HL-60 (cell line): ENCODE measurements at regions not wholly inside any gene's neighbourhood (a gene's known extent, or its start where the extent isn't known, plus 50 kb on each side); places are given as distances from the start of the nearest gene placed in this dataset.

ENCODE experiments used
- DNase-seq, 2 experiments: peaks; one replicate each; pipeline ENCODE4 v3.0.0-alpha.2; 2010 to 2020; ENCODE audit warnings: low read depth in 1 of 2, low spot score in 1 of 2
- H3K27ac ChIP-seq: fragments of 250-450 bp; sonication (Bioruptor Pico); replicated peaks from 2 replicates; pipeline ENCODE4 v1.5.1; 2020; ENCODE audit warnings: mild to moderate bottlenecking, moderate library complexity
- H3K27me3 ChIP-seq: fragments of 250-450 bp; sonication (Bioruptor Pico); 2 replicates; pipeline ENCODE4 v1.5.1; 2021; ENCODE audit warnings: mild to moderate bottlenecking, moderate library complexity; ENCODE audit not compliant: insufficient read depth, poor library complexity, severe bottlenecking
- H3K4me3 ChIP-seq: replicated peaks from 2 replicates; pipeline ENCODE4 v1.5.1; 2011; ENCODE audit warnings: mild to moderate bottlenecking, control low read depth, low read length; ENCODE audit not compliant: insufficient read depth
- GABPA ChIP-seq: IDR thresholded peaks from 2 replicates; pipeline ENCODE4 v1.6.1; 2012; ENCODE audit warnings: low read depth
- POLR2AphosphoS5 ChIP-seq: IDR thresholded peaks from 2 replicates; pipeline ENCODE4 v1.6.1; 2012; ENCODE audit warnings: low read depth
- SPI1 ChIP-seq: IDR thresholded peaks from 2 replicates; pipeline ENCODE4 v1.6.1; 2012; ENCODE audit warnings: low read depth, mild to moderate bottlenecking, borderline replicate concordance
- TF ChIP-seq, protein P1 (sequence below): IDR thresholded peaks from 2 replicates; pipeline ENCODE4 v1.6.1; 2012; ENCODE audit warnings: low read depth; ENCODE audit not compliant: insufficient replicate concordance
- TF ChIP-seq, protein P2 (sequence below): IDR thresholded peaks from one replicate; pipeline ENCODE4 v1.5.1; 2011; ENCODE audit warnings: low read length, control low read depth, inconsistent platforms; ENCODE audit not compliant: insufficient read depth

DNA sequence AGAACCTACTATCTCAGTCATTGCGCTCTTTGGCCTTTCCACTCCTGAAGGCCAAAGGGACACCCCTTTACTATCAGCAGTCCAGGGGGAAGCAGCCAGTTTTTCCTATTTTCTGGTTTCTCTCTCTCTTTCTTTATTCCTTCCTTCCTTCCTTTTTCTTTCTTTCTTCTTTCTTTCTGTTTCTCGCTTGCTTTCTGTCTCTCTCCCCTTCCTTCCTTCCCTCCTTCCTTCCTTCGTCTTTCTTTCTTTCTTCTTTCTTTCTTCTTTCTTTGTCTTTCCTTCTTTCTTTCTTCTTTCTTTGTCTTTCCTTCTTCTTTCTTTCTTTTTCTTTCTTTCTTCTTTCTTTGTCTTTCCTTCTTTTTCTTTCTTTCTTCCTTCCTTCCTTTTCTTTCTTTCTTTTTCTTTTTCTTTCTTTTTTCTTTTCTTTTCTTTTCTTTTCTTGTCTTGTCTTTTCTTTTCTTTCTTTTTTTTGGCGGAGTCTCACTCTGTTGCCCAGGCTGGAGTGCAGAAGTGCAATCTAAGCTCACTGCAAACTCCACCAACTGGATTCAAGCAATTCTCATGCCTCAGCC is 64.9 kb upstream of the OTX2 start:
- H3K27ac ChIP-seq, result no peak overlapping the region
- no peaks in the 10 kb centered on the region for H3K27me3 ChIP-seq
- H3K4me3 ChIP-seq, result no peak overlapping the region
- TF ChIP-seq GABPA (no peak), POLR2AphosphoS5 (no peak), SPI1 (no peak)
- TF ChIP-seq, protein P1, sequence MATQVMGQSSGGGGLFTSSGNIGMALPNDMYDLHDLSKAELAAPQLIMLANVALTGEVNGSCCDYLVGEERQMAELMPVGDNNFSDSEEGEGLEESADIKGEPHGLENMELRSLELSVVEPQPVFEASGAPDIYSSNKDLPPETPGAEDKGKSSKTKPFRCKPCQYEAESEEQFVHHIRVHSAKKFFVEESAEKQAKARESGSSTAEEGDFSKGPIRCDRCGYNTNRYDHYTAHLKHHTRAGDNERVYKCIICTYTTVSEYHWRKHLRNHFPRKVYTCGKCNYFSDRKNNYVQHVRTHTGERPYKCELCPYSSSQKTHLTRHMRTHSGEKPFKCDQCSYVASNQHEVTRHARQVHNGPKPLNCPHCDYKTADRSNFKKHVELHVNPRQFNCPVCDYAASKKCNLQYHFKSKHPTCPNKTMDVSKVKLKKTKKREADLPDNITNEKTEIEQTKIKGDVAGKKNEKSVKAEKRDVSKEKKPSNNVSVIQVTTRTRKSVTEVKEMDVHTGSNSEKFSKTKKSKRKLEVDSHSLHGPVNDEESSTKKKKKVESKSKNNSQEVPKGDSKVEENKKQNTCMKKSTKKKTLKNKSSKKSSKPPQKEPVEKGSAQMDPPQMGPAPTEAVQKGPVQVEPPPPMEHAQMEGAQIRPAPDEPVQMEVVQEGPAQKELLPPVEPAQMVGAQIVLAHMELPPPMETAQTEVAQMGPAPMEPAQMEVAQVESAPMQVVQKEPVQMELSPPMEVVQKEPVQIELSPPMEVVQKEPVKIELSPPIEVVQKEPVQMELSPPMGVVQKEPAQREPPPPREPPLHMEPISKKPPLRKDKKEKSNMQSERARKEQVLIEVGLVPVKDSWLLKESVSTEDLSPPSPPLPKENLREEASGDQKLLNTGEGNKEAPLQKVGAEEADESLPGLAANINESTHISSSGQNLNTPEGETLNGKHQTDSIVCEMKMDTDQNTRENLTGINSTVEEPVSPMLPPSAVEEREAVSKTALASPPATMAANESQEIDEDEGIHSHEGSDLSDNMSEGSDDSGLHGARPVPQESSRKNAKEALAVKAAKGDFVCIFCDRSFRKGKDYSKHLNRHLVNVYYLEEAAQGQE, result no peak
- TF ChIP-seq, protein P2, sequence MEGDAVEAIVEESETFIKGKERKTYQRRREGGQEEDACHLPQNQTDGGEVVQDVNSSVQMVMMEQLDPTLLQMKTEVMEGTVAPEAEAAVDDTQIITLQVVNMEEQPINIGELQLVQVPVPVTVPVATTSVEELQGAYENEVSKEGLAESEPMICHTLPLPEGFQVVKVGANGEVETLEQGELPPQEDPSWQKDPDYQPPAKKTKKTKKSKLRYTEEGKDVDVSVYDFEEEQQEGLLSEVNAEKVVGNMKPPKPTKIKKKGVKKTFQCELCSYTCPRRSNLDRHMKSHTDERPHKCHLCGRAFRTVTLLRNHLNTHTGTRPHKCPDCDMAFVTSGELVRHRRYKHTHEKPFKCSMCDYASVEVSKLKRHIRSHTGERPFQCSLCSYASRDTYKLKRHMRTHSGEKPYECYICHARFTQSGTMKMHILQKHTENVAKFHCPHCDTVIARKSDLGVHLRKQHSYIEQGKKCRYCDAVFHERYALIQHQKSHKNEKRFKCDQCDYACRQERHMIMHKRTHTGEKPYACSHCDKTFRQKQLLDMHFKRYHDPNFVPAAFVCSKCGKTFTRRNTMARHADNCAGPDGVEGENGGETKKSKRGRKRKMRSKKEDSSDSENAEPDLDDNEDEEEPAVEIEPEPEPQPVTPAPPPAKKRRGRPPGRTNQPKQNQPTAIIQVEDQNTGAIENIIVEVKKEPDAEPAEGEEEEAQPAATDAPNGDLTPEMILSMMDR, result no peak
- no peak for DNase-seq

DNA sequence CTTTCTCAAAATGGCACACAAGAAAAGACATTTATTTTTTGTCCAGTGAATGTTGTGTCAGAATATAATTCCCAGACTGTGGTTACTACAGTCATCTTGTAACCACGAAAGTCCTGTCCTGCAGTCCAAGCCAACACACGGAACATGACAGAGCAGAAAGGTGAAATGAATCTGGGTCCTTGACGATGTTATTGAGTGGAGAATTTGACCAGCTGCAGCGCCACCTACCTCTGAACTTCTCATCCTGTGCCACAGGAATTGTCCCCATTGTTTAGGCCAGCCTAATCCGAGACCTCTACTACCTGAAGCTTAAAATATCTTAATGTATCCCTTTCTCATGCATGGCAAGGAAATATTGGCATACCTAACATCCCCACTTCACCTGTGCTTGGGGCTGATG is 64.1 kb upstream of the OTX2 start:
- TF ChIP-seq SPI1 (no peak), POLR2AphosphoS5 (no peak), GABPA (no peak)
- TF ChIP-seq, protein P1, result no peak
- TF ChIP-seq, protein P2, result no peak
- Histone ChIP-seq H3K27me3 (no peaks in the 10 kb centered on the region), H3K27ac (no peak overlapping the region), H3K4me3 (no peak overlapping the region)
- peak in 1 of 2 experiments; percentile 1 for DNase-seq

DNA sequence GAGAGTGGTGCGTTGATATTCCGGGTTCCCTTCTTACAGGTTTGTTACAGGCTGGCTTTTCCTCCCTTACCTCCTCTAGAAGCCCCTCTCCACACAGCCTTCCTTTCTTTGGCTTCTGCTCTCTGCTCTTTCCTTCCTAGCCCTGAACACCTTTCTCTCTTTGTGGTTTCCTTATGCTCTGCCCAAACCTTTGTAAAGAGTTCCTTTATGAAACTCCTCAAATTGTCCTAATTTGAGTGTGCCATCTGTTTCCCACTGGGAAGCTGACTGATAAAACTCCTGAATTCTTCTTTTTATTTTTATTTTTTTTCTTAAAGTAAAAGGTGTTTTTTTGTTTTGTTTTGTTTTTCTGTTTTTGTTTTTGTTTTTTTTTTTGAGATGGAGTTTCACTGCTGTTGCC is 60.1 kb upstream of the OTX2 start:
- Histone ChIP-seq H3K4me3 (no peak overlapping the region), H3K27me3 (no peaks in the 10 kb centered on the region), H3K27ac (no peak overlapping the region)
- TF ChIP-seq, protein P2, result no peak
- TF ChIP-seq POLR2AphosphoS5 (no peak), SPI1 (no peak), GABPA (no peak)
- TF ChIP-seq, protein P1, result no peak
- no peak for DNase-seq
